Body of pancreas (tissue), 4 donors: ENCODE measurements at regions not wholly inside any gene's neighbourhood (a gene's known extent, or its start where the extent isn't known, plus 50 kb on each side); places are given as distances from the start of the nearest gene placed in this dataset.

Experiments
- ATAC-seq: fragments of 150-250 bp; one replicate; pipeline ENCODE4 v1.9.1; 2016
- DNase-seq, 4 donors: peaks; one replicate each; pipeline ENCODE4 v3.0.0-alpha.2; 2019
- H3K27ac ChIP-seq, 4 donors: fragments of 200-600 bp; sonication (generic); 1 replicate in 3 of 4; 2 replicates in 1 of 4; pipeline versions ENCODE4 v1.5.1 to v1.6.1; 2016 to 2019; ENCODE audit warnings: mild to moderate bottlenecking in 1 of 4, mixed read lengths in 1 of 4, moderate library complexity in 1 of 4
- H3K27me3 ChIP-seq, 2 donors: fragments of 200-600 bp; sonication (generic); one replicate each; pipeline ENCODE4 v1.6.0; 2016; ENCODE audit warnings: mild to moderate bottlenecking in 1 of 2
- H3K36me3 ChIP-seq, 2 donors: fragments of 200-600 bp; sonication (generic); replicated peaks in 1 of 2; 2 replicates each; pipeline ENCODE4 v1.5.1; 2016; ENCODE audit warnings: low read depth in 2 of 2; ENCODE audit not compliant: insufficient read depth in 1 of 2
- H3K4me1 ChIP-seq: fragments of 200-600 bp; sonication (generic); one replicate; pipeline ENCODE4 v1.6.0; 2016
- H3K4me3 ChIP-seq, 2 donors: fragments of 200-600 bp; sonication (generic); 1 replicate in 1 of 2; 2 replicates in 1 of 2; pipeline ENCODE4 v1.5.1; 2016 to 2019
- H3K9me3 ChIP-seq, 3 donors: fragments of 200-600 bp; sonication (generic); 1 replicate in 2 of 3; 2 replicates in 1 of 3; pipeline ENCODE4 v1.5.1; 2016
- POLR2A ChIP-seq, 3 donors: fragments of 450-650 bp; IDR thresholded peaks; one replicate each; pipeline ENCODE4 v1.6.1; 2016; ENCODE audit warnings: antibody characterized with exemption in 3 of 3, mild to moderate bottlenecking in 2 of 3
- WGBS, 2 donors: methylation state at CpG; one replicate each; pipeline ENCODE4 v1.1.5; 2017; 5-methylcytosine and 5-hydroxymethylcytosine counted together
- intact Hi-C: fragments of 100-400 bp; cut with DNase I; formaldehyde crosslinking; loops from one replicate; pipeline ENCODE4 v1.15.1; 2023
- TF ChIP-seq, protein P1 (sequence below), 7 experiments: fragments of 450-650 bp in 4 of 7; fragments of 200-600 bp in 3 of 7; sonication (generic) in 3 of 7; IDR thresholded peaks; one replicate each; pipeline ENCODE4 v1.5.1; 2016 to 2019; ENCODE audit warnings: antibody characterized with exemption in 7 of 7

GRCh38 chr14:49451938-49452337 lies 134.2 kb downstream of the RPS29 start:
- H3K4me1 ChIP-seq, result no peaks in the 10 kb centered on the region
- WGBS, 2 donors, result 73 to 75% methylated on average over 10 of the region's 10 CpGs
- no peaks in the 10 kb centered on the region for H3K36me3 ChIP-seq
- TF ChIP-seq POLR2A (IDR thresholded peaks at IDR 0.05), result no peak
- TF ChIP-seq, protein P1, sequence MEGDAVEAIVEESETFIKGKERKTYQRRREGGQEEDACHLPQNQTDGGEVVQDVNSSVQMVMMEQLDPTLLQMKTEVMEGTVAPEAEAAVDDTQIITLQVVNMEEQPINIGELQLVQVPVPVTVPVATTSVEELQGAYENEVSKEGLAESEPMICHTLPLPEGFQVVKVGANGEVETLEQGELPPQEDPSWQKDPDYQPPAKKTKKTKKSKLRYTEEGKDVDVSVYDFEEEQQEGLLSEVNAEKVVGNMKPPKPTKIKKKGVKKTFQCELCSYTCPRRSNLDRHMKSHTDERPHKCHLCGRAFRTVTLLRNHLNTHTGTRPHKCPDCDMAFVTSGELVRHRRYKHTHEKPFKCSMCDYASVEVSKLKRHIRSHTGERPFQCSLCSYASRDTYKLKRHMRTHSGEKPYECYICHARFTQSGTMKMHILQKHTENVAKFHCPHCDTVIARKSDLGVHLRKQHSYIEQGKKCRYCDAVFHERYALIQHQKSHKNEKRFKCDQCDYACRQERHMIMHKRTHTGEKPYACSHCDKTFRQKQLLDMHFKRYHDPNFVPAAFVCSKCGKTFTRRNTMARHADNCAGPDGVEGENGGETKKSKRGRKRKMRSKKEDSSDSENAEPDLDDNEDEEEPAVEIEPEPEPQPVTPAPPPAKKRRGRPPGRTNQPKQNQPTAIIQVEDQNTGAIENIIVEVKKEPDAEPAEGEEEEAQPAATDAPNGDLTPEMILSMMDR (IDR thresholded peaks at IDR 0.05), result no peak
- H3K4me3 ChIP-seq, result no peak overlapping the region
- no peaks in the 10 kb centered on the region for H3K27me3 ChIP-seq
- intact Hi-C loops, result no loop called here
- ATAC-seq, result no peak
- no peak for DNase-seq
- no peak overlapping the region for H3K27ac ChIP-seq
- H3K9me3 ChIP-seq, result peaks cover 0 to 18% (median 0%) of the 10 kb centered on the region in 3 donors

DNA sequence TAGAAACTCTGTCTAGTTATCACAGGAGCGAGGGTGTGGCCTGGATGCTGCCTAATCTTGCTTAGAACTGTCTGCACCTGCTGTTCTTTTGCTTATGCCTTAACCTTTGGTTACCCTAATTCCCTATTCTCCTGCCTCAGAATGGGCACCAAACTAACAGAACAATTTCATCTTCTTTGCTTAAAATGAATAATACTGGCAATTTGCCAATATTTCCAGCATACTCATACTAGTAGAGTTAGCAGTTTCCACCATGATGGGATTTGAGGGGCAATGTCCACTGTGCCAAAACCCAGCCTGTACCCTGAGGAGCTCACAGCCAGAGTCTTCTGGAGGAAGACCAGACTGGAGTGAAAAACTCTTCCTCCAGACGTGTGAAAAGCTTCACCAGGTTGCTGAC lies 136.4 kb downstream of the RPS29 start:
- TF ChIP-seq, protein P1 (IDR thresholded peaks at IDR 0.05), result no peak
- no peak for TF ChIP-seq POLR2A (IDR thresholded peaks at IDR 0.05)
- H3K27ac ChIP-seq, result no peak overlapping the region
- H3K9me3 ChIP-seq, result peaks cover 0 to 18% (median 0%) of the 10 kb centered on the region in 3 donors
- ATAC-seq (no peak), DNase-seq (no peak)
- no peak overlapping the region for H3K4me3 ChIP-seq
- intact Hi-C loops, result no loop called here
- 76 to 88% methylated on average over 2 of the region's 2 CpGs for WGBS, 2 donors
- no peaks in the 10 kb centered on the region for H3K36me3 ChIP-seq
- no peaks in the 10 kb centered on the region for H3K4me1 ChIP-seq
- H3K27me3 ChIP-seq, result no peaks in the 10 kb centered on the region

DNA sequence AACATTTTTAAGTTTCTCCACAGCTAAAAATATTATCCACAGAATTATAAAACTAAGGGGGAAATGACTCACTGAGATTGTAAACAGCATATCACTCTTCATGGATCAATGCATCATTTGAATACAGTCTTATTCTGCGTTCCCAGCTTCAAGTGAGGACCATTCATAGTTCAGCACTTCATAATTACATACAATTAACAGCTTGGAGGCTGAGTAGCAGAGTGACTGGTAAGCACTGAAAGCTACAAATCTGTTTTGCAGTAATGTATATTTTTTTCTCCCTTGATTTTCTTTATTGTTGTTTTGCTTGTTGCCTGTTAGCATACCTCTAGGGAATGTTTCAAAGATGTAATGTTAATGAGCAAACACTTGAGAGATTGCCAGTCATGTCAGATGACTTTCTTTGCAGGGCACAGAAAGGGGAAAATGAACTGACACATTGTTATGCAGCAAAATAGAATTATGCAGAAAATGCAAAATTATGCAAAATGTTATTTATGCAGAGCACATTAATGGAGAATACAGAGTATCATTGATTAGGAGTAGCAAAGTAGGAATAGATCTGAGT lies 138.6 kb downstream of the RPS29 start:
- no peak overlapping the region for H3K4me3 ChIP-seq
- no peak overlapping the region for H3K27ac ChIP-seq
- 30 to 35% methylated on average over 1 of the region's 1 CpG for WGBS, 2 donors
- H3K4me1 ChIP-seq, result no peaks in the 10 kb centered on the region
- intact Hi-C loops, result no loop called here
- no peaks in the 10 kb centered on the region for H3K27me3 ChIP-seq
- no peaks in the 10 kb centered on the region for H3K36me3 ChIP-seq
- DNase-seq (no peak), ATAC-seq (no peak)
- H3K9me3 ChIP-seq, result peaks cover 0 to 18% (median 0%) of the 10 kb centered on the region in 3 donors
- TF ChIP-seq, protein P1 (IDR thresholded peaks at IDR 0.05), result no peak
- TF ChIP-seq POLR2A (IDR thresholded peaks at IDR 0.05), result no peak

DNA sequence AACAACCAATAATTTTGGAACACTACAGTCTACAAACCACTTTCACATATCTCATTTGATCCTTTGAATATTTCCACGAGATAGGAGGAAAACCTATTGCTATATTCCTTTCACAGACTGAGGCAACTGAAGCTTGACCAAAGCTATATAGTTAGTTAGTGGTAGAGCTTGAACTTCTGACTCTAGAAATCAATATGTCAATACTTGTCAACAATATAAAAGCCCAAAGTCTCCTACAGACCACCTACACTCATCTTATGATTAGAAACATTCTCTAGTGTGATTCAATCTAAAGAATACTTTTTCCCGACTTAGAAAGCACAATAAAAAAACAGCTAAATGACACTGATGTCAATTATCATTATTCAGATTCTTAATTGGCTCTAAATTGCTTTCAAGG lies 139.4 kb downstream of the RPS29 start:
- Histone ChIP-seq H3K27ac (no peak overlapping the region), H3K27me3 (no peaks in the 10 kb centered on the region), H3K4me3 (no peak overlapping the region), H3K4me1 (no peaks in the 10 kb centered on the region), H3K9me3 (peaks cover 0 to 18% (median 0%) of the 10 kb centered on the region in 3 donors), H3K36me3 (no peaks in the 10 kb centered on the region)
- 22 to 34% methylated on average over 2 of the region's 2 CpGs for WGBS, 2 donors
- DNase-seq (no peak), ATAC-seq (no peak)
- no peak for TF ChIP-seq POLR2A (IDR thresholded peaks at IDR 0.05)
- intact Hi-C loops, result no loop called here

DNA sequence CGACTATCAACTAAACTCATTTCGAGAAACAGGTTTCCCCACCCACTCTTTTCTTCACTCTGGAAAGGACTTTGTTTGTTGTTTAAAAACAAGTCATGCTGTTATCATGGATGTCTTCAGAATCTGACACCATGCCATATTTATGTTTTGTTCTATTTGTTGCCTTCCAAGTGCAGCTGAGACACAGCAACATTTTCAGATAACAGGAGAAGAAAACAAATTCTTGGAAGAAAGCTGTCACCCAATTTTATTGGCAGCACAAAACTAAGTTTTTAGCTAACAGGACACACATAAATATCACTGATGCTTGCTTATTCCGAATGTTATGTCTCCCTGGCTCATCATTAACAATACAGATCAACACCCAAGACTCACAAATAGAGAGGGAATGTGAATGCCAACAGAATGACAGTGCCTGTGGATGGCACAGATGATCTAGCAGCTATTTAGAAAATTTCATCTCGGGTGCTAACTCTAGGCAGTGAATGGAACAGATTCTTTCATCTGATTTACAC lies 147.9 kb downstream of the RPS29 start:
- TF ChIP-seq POLR2A (IDR thresholded peaks at IDR 0.05), result no peak
- TF ChIP-seq, protein P1 (IDR thresholded peaks at IDR 0.05), result no peak
- 42 to 43% methylated on average over 4 of the region's 4 CpGs for WGBS, 2 donors
- intact Hi-C loops, result no loop called here
- Histone ChIP-seq H3K36me3 (no peaks in the 10 kb centered on the region), H3K4me1 (no peaks in the 10 kb centered on the region), H3K27me3 (no peaks in the 10 kb centered on the region), H3K27ac (no peak overlapping the region), H3K4me3 (no peak overlapping the region), H3K9me3 (peaks cover 0 to 4% (median 0%) of the 10 kb centered on the region in 3 donors)
- no peak for DNase-seq
- no peak for ATAC-seq
